NCI-H187 treated with DMSO at 0.1 percent for 48 hours (cell line): ENCODE measurements at regions not wholly inside any gene's neighbourhood (a gene's known extent, or its start where the extent isn't known, plus 50 kb on each side); places are given as distances from the start of the nearest gene placed in this dataset.
"Not testable (repeated sequence)": the region's sequence is repeated elsewhere in the genome, so short reads cannot be mapped to it uniquely, and the experiment has no call there.

ENCODE experiments used
- DNase-seq: peaks from one replicate; lab custom pipeline; 2025; lab: John Stamatoyannopoulos, UW

DNA sequence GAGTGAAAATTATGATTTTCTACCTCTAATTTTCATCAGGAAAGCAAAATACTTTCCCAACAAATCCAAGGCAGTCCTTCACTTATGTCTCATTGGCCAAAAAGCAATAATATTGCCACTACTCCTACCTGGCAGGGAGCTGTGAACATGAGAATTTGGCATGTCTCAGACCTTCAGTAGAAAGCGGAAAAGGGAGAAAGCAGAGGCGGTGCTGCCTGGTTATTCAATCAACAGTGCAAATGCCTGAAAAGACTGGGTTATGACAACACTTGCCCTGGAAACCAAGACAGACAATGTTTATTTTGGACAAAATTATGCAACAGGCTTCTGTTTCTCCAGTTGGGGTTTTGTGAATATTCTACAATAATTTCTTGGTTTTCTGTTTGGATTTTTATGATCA is 194.4 kb downstream of the TAF11L14 start:
- no peak for DNase-seq

DNA sequence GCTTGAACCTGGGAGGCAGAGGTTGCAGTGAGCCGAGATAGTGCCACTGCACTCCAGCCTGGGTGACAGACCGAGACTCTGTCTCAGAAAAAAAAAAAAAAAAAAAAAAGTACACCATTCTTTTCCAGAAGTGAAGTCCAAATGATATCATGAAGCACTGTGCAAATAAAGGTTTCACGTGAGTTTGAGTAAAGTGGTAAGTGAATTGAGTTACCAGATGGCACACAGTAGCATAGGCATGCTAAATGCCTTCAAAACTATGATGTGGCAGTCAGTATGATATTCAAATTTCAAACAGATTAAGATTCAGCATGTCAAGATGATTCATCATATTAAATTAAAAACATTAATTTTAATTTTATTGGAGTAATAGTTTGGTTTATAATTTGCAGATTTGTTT is 195.2 kb downstream of the TAF11L14 start:
- no peak for DNase-seq

DNA sequence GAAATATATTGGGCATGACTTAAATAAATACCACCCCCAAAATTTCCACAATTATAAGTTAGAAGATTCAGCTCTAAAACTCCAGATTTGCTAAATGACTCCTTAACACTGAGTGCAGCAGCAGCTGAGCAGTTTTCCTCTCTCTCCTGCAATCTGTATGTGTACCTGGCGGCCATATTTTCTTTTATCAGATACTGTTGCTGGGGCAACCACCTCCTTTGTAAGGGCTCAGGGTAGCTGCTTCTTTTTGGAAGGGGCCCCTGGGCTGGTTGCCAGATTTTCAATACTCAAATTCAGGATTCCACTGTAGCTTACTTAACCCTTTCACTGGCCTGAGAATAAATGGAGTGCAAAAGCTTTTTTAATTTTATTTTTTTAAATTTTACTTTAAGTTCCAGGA is 197.0 kb downstream of the TAF11L14 start:
- DNase-seq: no peak

DNA sequence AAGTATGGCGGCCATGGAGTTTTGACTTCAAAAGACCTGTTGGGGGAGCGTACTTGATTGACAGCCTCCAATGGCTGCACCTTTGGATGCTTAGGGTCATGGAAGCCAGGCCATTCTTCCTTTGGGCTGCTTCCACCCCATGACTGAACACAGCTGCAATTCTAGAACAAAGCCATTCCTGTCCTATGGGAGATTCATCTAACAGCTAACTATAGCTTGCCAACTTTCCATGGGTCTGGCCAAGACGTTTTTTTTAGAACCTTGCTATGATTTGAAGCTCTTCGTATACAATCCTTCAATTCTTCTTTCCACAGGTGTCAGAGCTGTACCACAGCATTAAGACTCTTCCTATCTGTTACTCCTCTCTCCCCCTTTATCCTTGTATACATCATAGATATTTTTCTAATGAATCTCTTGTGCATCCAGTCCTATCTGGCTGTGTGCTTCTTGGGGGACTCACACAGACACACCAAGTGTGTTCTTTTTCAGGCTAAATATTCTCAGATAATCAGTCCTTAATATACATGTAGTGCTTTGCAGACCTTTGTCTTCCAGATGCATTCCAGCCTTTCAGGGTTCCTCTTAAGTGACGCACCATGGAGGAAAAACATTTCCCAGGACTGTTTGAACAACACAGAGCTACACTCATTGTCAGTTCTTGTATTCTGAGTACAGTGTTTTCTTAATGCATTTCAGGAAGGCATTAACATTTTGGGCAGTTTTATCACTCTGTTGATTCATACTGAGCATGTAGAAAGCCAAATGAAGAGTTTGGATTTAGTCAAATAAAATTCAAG is 198.9 kb downstream of the TAF11L14 start:
- DNase-seq: no peak

DNA sequence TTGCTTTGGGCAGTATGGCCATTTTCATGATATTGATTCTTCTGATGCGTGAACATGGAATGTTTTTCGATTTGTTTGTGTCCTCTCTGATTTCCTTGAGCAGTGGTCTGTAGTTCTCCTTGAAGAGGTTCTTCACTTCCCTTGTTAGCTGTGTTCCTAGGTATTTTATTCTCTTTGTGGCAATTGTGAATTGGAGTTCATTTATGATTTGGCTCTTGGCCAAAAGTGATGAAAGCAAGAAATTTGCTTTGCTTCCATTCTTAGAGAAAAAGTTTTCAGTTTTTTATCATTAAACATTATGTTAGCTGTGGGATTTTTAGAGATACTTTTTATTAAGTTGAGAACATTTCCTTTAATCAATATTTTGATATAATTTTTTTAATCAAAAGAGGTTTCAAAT is 203.5 kb downstream of the TAF11L14 start:
- DNase-seq: no peak

DNA sequence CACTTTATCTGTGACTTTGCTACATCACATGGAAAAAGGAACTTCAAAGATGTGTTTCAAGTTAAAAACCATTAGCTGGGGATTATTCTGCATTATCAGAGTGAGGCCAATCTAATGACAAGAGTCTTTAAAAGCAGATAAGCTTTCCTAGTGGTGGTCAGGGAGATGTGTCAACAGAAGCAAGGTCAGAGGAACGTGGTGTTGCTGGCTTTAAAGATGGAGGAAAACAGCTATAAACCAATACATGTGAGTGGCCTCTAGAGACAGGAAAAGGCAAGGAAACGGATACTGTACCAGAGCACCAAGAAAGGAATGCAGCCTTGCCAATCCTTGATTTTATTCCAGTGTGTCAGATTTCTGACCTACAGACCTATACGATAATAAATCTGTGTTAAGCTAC is 204.2 kb downstream of the TAF11L14 start:
- no peak for DNase-seq

DNA sequence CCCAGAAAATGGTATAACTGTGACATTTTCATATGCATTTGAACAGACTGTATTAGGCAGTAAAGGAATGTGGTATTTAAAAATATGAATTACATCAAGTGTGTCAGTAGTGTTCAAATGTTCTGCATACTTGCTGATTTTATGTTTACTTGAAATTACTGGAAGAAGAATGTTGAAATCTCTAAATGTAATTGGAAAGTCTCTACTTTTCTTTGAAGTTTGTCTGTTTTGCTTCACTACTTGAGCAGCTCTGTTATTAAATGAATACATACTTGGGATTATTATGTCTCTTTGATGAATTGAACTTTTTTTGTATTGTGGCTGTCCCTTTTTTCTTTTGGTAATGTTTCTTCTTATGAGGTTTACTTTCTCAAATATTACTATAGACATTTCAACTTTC is 205.6 kb downstream of the TAF11L14 start:
- no peak for DNase-seq

DNA sequence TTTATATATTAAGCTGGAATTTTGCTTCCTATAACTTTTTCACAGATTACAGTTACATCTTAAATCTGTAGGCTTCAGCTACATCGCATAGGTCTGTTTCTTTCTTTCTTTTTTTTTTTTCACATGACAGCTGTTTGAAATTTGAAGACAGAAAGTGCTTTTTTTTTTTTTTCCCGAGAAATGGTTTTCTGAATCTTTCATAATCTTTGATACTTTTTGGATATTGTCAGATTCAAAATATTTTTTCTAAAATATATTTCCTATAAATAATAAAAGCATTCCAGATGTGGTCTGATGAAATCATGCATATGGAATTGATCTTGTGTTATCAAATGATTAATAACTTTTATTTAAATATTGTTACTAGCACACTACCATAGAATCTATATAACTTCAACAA is 212.2 kb downstream of the TAF11L14 start:
- DNase-seq: no peak

DNA sequence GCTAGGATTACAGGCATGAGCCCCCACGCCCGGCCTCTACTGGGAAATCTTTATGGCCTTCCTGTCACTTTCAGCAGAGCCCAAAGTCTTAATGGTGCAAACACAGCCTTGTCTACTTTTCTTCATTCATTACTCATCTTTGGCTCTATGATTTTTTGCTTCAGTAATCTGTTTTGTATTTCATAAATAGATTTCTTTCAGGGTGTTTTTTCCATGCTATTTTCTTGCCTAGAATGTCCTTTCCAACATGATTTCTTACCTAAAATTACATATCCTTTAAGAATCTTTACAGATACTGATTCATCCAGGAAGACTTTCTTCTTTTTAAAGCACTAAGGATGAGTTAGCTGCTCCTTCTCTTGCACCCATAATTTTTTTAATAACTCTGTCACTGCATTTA is 213.0 kb downstream of the TAF11L14 start:
- no peak for DNase-seq

DNA sequence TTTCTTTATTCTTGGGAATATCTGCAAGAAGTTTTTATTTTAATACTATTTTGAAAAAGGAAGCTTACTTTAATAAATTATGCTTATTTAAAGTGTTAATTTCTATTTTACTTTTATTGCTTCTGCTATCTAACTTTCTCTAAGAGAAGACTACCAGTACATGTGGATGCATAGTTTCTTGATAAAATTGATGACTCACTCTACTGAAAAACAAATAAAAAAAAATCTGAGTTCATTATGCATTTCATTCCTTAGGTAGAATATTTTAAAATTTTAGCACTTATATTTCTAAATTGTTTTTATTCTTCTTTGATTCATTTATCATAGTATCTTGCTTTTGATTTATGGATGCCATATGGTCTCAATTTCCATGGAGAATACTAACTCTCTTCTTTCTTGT is 217.9 kb downstream of the TAF11L14 start:
- no peak for DNase-seq

DNA sequence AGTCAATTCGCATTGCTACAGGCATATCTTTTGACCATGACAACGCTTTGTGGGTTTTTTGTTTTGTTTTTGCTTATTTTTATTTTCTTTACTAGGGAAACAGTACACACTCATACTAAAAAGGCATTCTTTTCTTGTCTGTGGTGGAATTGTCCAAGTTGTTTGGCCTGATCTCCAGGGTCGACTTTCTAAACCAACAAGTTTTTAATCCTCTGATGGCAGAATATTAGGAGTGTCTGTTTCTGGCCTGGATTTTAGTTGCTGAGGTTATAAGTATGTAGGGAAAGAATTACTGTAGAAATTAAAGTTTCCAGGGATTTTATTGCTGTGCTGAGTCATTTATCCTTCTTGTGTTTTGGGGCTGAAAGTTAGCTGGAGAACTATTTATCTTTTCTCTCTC is 218.5 kb downstream of the TAF11L14 start:
- no peak for DNase-seq

DNA sequence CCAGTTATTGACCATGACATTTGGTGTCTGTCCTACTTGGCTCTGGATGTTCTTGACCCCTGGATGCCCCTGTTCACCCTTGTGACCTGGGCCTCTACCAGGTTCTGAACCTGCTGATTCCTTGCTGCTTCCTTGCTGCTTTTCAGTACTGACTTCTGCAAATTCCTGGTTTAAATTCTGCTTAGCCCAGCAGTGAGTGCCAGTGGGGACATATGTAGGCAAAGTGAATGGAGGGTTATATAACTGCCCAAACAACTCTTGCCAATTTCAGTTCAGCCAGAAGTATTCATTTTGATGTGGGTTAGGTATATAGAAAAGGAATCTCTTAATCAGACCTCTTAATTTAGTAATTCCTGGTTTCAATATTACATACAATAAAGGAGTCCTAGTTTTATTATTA is 220.6 kb downstream of the TAF11L14 start:
- no peak for DNase-seq

DNA sequence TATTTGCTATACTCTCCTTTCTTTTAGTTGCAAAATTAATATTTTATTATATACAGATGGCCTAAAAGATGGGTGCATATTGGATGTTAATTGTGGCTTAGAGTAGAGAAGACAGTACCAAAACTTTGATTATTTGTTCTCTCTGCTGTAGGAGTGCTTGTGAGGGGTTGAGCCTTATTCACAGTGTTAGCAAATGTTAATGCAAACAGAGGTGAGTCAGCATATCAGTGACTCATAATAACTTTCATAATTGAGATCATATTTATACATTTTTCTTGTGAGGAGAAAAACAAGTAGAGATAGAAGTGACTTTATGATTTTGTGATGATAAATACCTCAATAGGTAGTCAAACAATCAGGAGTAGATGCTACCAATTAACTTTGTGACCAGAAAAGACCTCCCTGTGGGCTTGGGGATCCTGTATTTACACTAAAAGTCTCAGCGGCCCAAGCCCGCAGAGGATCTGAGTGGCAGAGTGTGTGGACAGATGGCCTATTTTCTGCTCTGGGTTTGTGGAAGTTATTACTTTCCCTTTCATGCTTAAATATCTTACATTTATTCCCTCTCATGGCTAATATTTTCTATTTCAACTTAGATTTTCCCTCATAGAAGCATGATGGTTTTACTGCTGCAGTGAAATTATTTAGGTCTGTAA is 226.5 kb downstream of the TAF11L14 start:
- no peak for DNase-seq

DNA sequence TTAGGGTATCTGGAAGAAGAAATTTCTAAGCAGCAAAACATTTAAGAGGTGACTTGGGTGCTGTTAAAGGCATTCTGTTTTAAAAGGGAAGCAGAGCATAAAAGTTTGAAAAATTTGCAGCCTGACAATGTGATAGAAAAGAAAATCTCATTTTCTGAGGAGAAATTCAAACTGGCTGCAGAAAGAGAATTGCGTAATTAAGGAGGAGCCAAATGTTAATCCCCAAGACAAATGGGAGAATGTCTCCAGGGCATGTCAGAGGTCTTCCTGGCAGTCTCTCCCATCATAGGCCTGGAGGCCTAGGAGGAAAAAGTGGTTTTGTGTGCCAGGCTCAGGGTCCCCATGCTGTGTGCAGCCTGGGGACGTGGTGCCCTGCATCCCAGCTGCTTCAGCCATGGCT is 230.6 kb downstream of the TAF11L14 start:
- not testable (repeated sequence) for DNase-seq

DNA sequence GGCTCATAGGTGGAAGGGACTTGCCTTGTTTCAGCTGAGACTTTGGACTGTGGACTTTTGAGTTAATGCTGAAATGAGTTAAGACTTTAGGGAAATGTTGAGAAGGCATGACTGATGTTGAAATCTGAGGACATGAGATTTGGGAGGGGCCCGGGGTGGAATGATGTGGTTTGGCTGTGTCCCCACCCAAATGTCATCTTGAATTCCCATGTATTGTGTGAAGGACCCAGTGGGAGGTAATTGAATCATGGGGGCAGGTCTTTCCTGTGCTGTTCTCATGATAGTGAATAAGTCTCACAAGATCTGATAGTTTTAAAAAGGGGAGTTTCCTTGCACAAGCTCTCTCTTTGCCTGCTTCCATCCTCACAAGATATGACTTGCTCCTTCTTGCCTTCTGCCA is 231.7 kb downstream of the TAF11L14 start:
- not testable (repeated sequence) for DNase-seq

DNA sequence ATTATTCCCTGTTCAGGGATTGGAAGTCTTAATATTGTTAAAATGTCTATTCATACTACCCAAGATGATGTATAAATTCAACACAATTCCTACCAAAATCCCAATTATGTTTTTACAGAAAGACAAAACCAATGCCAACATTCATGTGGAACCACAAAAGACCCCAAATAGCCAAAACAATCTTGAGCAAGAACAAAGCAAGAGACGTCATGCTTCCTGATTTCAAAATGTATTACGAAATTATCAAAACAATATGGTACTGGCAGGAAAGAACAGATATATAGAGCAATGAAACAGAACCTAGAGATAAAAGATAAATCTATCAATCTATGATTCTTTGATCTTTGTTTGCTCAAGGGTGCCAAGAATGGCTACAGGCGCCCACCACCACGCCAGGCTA is 237.9 kb downstream of the TAF11L14 start:
- DNase-seq: no peak

DNA sequence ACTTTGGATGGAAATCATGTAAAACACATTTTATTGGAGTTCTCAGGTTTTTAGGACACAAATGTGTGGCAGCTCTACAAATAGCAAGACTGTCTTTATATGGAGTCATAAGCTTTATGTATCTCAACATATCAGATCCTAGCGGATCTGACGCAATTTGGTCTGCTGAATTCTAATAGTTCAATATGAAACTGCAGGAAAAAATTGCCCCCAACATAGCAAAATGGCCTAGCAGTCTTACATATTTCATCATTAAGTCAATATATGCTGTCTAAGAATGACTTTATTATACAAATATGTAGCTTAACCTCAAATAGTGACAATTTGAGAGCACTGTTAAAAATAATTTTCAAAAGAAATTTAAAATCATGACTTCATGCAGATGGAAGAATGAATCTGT is 244.3 kb downstream of the TAF11L14 start:
- DNase-seq: no peak

DNA sequence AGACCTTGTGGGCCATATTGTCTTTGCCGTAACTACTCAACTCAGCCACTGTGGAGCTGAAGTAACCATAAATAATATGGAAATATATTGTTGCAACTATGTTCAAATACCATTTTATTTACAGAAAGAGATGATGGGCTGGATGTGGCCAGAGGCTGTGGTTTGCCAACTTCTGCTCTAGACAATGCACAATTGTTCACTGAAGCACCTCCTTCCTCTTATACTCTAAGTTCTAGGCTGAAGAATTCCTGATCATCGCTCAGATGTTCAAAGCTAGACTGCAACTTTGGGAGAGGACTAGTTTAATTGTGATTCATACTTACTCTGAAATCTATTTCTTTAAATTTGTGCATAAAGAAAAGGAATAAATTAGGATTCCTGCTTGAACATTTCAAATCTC is 245.0 kb downstream of the TAF11L14 start:
- DNase-seq: no peak

DNA sequence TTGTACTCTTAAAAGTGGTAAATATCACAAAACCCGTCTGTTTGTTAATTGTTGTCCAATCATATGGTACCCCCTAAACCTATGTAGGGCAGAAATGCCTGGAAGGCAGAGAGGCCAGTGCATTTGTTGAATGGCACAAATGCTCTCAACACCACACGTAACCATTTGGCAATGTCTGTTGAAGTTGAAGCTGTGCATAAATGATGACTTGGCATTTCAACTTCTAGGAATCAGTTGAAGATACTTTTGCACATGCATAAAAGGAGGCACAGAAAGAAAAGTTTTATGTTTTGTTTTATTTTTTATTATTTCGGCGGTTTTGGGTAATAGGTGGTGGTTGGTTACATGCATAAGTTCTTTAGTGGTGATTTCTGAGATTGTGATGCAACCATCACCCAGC is 246.6 kb downstream of the TAF11L14 start:
- DNase-seq: no peak

DNA sequence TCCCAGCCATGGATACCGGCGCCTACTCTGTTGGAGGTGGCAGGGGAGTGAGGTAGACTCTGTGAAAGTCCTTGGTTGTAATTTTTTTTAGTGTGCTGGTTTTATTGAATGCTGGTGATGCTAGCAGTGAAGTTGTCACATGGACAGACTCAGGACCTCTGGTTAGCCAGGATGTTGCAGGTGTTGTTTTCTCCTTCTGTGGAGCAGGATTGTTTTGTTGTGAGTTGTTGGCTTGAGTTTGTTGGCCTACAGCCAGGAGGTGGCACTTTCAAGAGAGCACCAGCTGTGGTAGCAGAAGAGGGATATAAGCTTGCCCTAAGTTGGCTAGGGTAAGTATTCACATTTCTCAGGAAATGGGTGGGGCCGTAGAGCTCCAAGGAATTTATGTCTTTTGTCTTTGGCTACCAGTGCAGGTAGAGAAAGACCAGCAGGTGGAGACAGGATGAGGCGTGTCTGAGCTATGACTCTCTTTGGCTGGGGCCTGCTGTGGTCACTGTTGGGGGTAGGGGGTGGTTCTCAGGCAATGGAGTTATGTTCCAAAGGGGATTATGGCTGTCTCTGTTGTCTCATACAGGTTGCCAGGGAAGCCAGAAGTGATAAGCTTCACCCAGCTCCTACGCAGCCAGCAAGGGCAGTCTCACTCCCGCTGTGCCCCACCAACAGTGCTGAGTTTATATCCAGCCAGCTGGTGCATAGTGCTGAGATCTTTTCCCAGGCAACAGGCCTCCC is 248.7 kb downstream of the TAF11L14 start:
- DNase-seq: no peak

DNA sequence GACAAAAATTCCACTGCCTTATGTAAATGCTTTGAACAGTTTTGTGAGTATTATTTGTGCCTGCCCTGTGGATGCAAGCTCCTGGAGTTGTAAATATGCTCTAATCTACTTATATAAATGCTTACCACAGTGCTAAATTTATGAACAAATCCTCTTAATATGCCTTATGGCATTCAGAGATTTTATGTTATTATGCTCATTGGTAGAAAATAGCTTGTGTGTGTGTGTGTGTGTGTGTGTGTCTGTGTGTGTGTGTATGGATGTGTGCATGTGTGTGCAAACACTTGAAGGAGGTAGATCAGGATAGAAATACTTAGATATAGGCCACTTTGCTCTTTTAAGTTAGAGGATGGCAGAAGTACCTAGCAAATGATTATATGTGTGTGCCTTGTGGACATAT is 253.9 kb downstream of the TAF11L14 start:
- DNase-seq: no peak

DNA sequence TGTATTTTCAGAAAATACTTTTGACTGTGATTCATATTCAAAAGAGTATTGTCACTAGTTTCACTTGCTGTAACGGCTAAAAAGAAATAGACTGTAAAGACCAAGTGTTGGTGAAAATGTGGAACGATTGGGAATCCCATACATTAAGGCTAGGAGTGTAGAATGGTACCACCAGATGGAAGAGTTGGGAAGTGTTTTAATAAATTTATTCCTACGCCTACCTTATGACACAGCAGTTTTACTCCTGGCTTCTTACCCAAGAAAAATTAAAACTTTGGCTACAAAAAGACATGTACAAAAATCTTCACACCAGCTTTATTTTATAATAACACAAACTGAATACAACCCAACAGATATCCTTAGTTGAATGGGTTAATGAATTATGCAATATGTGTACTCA is 256.2 kb downstream of the TAF11L14 start:
- DNase-seq: no peak

DNA sequence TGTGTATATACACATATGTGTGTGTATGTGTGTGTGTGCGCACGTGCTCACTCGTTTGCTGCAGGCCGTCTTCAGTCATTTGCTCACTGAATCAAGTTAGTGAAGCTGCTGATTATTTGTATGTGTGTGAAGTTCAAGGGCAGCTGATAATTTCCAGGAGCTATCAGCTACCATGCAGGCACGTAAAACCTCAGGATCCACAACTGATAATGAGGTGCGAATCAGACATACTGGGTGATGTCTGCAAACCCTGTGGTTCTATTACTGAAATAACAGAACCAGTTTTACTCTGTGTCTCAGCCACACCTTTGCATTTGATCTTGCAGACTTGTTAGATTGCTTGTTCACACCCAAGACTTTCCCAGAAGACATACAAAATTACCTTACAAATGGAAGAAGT is 257.6 kb downstream of the TAF11L14 start:
- DNase-seq: no peak
